Loucy (cell line): ENCODE measurements at regions not wholly inside any gene's neighbourhood (a gene's known extent, or its start where the extent isn't known, plus 50 kb on each side); places are given as distances from the start of the nearest gene placed in this dataset.

ENCODE experiments used
- H2AFZ ChIP-seq: fragments of 200-600 bp; sonication (generic); 2 replicates; pipeline ENCODE4 v1.6.0; 2016; ENCODE audit warnings: antibody characterized with exemption, mild to moderate bottlenecking, low read length, moderate library complexity
- H3F3A ChIP-seq: fragments of 200-600 bp; 2 replicates; pipeline ENCODE4 v1.6.0; 2016; ENCODE audit warnings: antibody characterized with exemption, low read depth, mild to moderate bottlenecking
- H3K27me3 ChIP-seq: fragments of 200-600 bp; sonication (generic); 2 replicates; pipeline ENCODE4 v1.6.1; 2014; ENCODE audit warnings: low read length, mild to moderate bottlenecking; ENCODE audit not compliant: insufficient read depth, poor library complexity, severe bottlenecking
- H3K36me3 ChIP-seq: fragments of 200-600 bp; sonication (generic); 2 replicates; pipeline ENCODE4 v1.6.1; 2016; ENCODE audit warnings: low read length; ENCODE audit not compliant: insufficient read depth
- H3K4me1 ChIP-seq: fragments of 200-600 bp; sonication (generic); 2 replicates; pipeline ENCODE4 v1.5.1; 2014; ENCODE audit warnings: low read length, mild to moderate bottlenecking; ENCODE audit not compliant: insufficient read depth, poor library complexity, severe bottlenecking
- H3K4me2 ChIP-seq: fragments of 200-600 bp; sonication (generic); 2 replicates; pipeline ENCODE4 v1.6.0; 2014; ENCODE audit warnings: antibody characterized with exemption, low read length, low read depth, mild to moderate bottlenecking; ENCODE audit not compliant: poor library complexity, severe bottlenecking
- H3K4me3 ChIP-seq: fragments of 200-600 bp; sonication (generic); 2 replicates; pipeline ENCODE4 v1.5.1; 2014; ENCODE audit warnings: low read length, mild to moderate bottlenecking, mixed read lengths; ENCODE audit not compliant: poor library complexity, severe bottlenecking
- H3K79me2 ChIP-seq: fragments of 200-600 bp; sonication (generic); 2 replicates; pipeline ENCODE4 v1.6.1; 2014; ENCODE audit warnings: low read length; ENCODE audit not compliant: insufficient read depth
- H3K9ac ChIP-seq: fragments of 200-600 bp; sonication (generic); 2 replicates; pipeline ENCODE4 v1.6.0; 2014; ENCODE audit warnings: mild to moderate bottlenecking, low read depth, low read length, moderate library complexity; ENCODE audit not compliant: poor library complexity, severe bottlenecking
- H3K9me2 ChIP-seq: fragments of 200-600 bp; sonication (generic); replicated peaks from 2 replicates; pipeline ENCODE4 v1.6.1; 2016; ENCODE audit warnings: low read depth, low read length, mixed read lengths
- H3K9me3 ChIP-seq: fragments of 200-600 bp; sonication (generic); 2 replicates; pipeline ENCODE4 v1.6.1; 2014; ENCODE audit warnings: mild to moderate bottlenecking, antibody characterized with exemption, low read length, low read depth; ENCODE audit not compliant: insufficient read depth
- H4K20me1 ChIP-seq: fragments of 200-600 bp; sonication (generic); 2 replicates; pipeline ENCODE4 v1.6.0; 2014; ENCODE audit warnings: antibody characterized with exemption, low read length, mild to moderate bottlenecking; ENCODE audit not compliant: insufficient read depth, poor library complexity, severe bottlenecking
- CTCF ChIP-seq: fragments of 200-600 bp; sonication (generic); conservative IDR thresholded peaks from 2 replicates; pipeline ENCODE4 v1.5.1; 2014; ENCODE audit warnings: mild to moderate bottlenecking, antibody characterized with exemption, low read length
- EZH2phosphoT487 ChIP-seq: fragments of 200-600 bp; IDR thresholded peaks from 2 replicates; pipeline ENCODE4 v1.6.1; 2018; ENCODE audit warnings: antibody characterized with exemption, mild to moderate bottlenecking, moderate library complexity, borderline replicate concordance

- no peaks in the 10 kb centered on the region for H3F3A ChIP-seq
- TF ChIP-seq EZH2phosphoT487 (no peak), CTCF (no peak)
- no peak overlapping the region for H2AFZ ChIP-seq
- H3K9me3 ChIP-seq: 0 out of 2 replicates have a peak, but pooled peaks cover 3% of the 10 kb centered on the region
- H3K27me3 ChIP-seq: no peaks in the 10 kb centered on the region
- no peak overlapping the region for H3K9ac ChIP-seq
- no peaks in the 10 kb centered on the region for H4K20me1 ChIP-seq
- H3K4me1 ChIP-seq: no peaks in the 10 kb centered on the region
- H3K79me2 ChIP-seq: no peaks in the 10 kb centered on the region
- H3K9me2 ChIP-seq: no peaks in the 10 kb centered on the region
- H3K4me3 ChIP-seq: no peak overlapping the region
- no peak overlapping the region for H3K4me2 ChIP-seq
- no peaks in the 10 kb centered on the region for H3K36me3 ChIP-seq
These were observed 484.8 kb downstream of the BRINP3 start for GRCh38 chr1:189992856-189993255.

GRCh38 chr1:190000365-190000872, 477.2 kb downstream of the BRINP3 start:
- Histone ChIP-seq H2AFZ (no peak overlapping the region), H3K4me1 (no peaks in the 10 kb centered on the region), H3K9ac (no peak overlapping the region), H3K79me2 (no peaks in the 10 kb centered on the region), H3K4me3 (no peak overlapping the region), H3K27me3 (no peaks in the 10 kb centered on the region), H3K9me3 (no peaks in the 10 kb centered on the region), H3K9me2 (no peaks in the 10 kb centered on the region), H3K4me2 (no peak overlapping the region), H3F3A (no peaks in the 10 kb centered on the region), H3K36me3 (no peaks in the 10 kb centered on the region), H4K20me1 (no peaks in the 10 kb centered on the region)
- TF ChIP-seq CTCF: no peak
- TF ChIP-seq EZH2phosphoT487: no peak

GRCh38 chr1:190001187-190001586, 476.5 kb downstream of the BRINP3 start:
- Histone ChIP-seq H3K36me3 (no peaks in the 10 kb centered on the region), H3K4me1 (no peaks in the 10 kb centered on the region), H3K9me3 (no peaks in the 10 kb centered on the region), H3K79me2 (no peaks in the 10 kb centered on the region), H3K4me3 (no peak overlapping the region), H2AFZ (no peak overlapping the region), H3K4me2 (no peak overlapping the region), H3K9me2 (no peaks in the 10 kb centered on the region), H4K20me1 (no peaks in the 10 kb centered on the region), H3F3A (no peaks in the 10 kb centered on the region), H3K9ac (no peak overlapping the region), H3K27me3 (no peaks in the 10 kb centered on the region)
- no peak for TF ChIP-seq EZH2phosphoT487
- no peak for TF ChIP-seq CTCF
